ENCODE measurements at regions not wholly inside any gene's neighbourhood (a gene's known extent, or its start where the extent isn't known, plus 50 kb on each side); places are given as distances from the start of the nearest gene placed in this dataset.

DNA sequence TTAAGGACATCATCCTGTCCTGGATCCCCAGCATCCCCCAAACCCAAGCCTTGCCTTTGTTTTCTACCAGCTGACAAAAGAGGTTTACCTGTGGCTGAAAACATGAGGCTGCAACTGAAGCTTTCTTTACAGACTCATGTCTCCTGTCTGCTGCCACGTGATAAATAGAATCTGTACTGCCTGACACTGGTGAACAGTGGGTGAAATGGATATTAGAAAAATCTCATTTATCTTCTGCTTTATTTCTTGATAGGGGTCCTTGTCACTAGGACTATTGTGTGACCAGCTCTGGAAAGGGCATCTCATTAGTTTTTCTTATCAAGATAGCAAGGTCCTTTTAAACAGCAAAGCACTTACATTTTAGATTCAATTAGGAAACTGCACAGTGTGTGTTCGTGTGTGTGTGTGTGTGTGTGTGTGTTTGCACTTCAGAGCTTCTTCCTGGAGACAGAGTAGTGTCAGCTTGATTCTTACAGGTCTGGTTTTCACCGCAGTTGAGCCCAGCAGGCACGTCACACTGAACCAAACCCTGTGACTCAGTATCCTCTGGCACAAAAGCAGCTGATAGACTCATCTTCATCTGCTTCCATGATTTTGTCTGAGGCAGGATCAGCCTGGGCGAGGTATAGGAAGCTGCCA lies 373.5 kb upstream of the CELF2 start:
- TF ChIP-seq POLR2AphosphoS2 (IDR thresholded peaks at IDR 0.05; ENCODE audit: low read depth, low read length) (no peak), POLR2A (IDR thresholded peaks at IDR 0.05; ENCODE audit: low read depth, low read length) (no peak), IKZF2 (IDR thresholded peaks at IDR 0.05) (no peak), MTA3 (IDR thresholded peaks at IDR 0.05; ENCODE audit: borderline replicate concordance, low read length) (no peak), RBBP5 (conservative IDR thresholded peaks at IDR 0.05) (no peak), NFYB (IDR thresholded peaks at IDR 0.05; ENCODE audit: insufficient read depth, low read depth, low read length) (no peak), SUZ12 (IDR thresholded peaks at IDR 0.05; ENCODE audit: unreplicated experiment) (no peak), CBFB (IDR thresholded peaks at IDR 0.05; ENCODE audit: low read depth) (no peak), POLR2AphosphoS5 (IDR thresholded peaks at IDR 0.05; ENCODE audit: low read length) (no peak), SRF (IDR thresholded peaks at IDR 0.05; ENCODE audit: low read depth in 2 of 2, low read length in 2 of 2) (no peak)
- TF ChIP-seq, protein P1, sequence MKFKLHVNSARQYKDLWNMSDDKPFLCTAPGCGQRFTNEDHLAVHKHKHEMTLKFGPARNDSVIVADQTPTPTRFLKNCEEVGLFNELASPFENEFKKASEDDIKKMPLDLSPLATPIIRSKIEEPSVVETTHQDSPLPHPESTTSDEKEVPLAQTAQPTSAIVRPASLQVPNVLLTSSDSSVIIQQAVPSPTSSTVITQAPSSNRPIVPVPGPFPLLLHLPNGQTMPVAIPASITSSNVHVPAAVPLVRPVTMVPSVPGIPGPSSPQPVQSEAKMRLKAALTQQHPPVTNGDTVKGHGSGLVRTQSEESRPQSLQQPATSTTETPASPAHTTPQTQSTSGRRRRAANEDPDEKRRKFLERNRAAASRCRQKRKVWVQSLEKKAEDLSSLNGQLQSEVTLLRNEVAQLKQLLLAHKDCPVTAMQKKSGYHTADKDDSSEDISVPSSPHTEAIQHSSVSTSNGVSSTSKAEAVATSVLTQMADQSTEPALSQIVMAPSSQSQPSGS (IDR thresholded peaks at IDR 0.05; ENCODE audit: low read length) = no peak
